GM13976 (cell line): ENCODE measurements at regions not wholly inside any gene's neighbourhood (a gene's known extent, or its start where the extent isn't known, plus 50 kb on each side); places are given as distances from the start of the nearest gene placed in this dataset.

ENCODE experiments used
- DNase-seq: peaks from one replicate; pipeline ENCODE4 v3.0.0; 2012; ENCODE audit warnings: low spot score
- CTCF ChIP-seq: IDR thresholded peaks from 2 replicates; pipeline ENCODE4 v1.5.1; 2012; ENCODE audit warnings: borderline replicate concordance, mild to moderate bottlenecking; ENCODE audit not compliant: insufficient read depth; ENCODE audit errors: extremely low read depth, missing control alignments, control extremely low read depth
- in situ Hi-C: fragments of 300-500 bp; cut with MboI; formaldehyde crosslinking; loops from one replicate; pipeline ENCODE4 v1.12.0; 2022; ENCODE audit warnings: low sequenced_read_pairs, mixed read lengths, inconsistent platforms; ENCODE audit not compliant: unreplicated experiment

- DNase-seq, result no peak
- in situ Hi-C loops, result no loop called here
- no peak for TF ChIP-seq CTCF
Observed at GRCh38 chr18:71827301-71827700, 716.8 kb downstream of the CBLN2 start.

GRCh38 chr18:71815305-71815704 is 728.8 kb downstream of the CBLN2 start:
- in situ Hi-C loops, result no loop called here
- DNase-seq, result no peak
- TF ChIP-seq CTCF, result no peak

- no peak for DNase-seq
- in situ Hi-C loops, result no loop called here
- no peak for TF ChIP-seq CTCF
Observed at GRCh38 chr18:71809711-71810110, 734.4 kb downstream of the CBLN2 start.

GRCh38 chr18:71808616-71809015 is 735.5 kb downstream of the CBLN2 start:
- TF ChIP-seq CTCF, result no peak
- no peak for DNase-seq
- in situ Hi-C loops, result no loop called here

- TF ChIP-seq CTCF, result no peak
- DNase-seq, result no peak
- in situ Hi-C loops, result no loop called here
Observed at GRCh38 chr18:71807586-71807985, 736.6 kb downstream of the CBLN2 start.

- no peak for DNase-seq
- no peak for TF ChIP-seq CTCF
- in situ Hi-C loops, result no loop called here
Observed at GRCh38 chr18:71798986-71799673, 745.0 kb downstream of the CBLN2 start.
